ENCODE measurements at regions not wholly inside any gene's neighbourhood (a gene's known extent, or its start where the extent isn't known, plus 50 kb on each side); places are given as distances from the start of the nearest gene placed in this dataset.
A peak's percentile ranks its signal among the peaks of the same experiment; 100 is the strongest.
"Not testable (repeated sequence)": the region's sequence is repeated elsewhere in the genome, so short reads cannot be mapped to it uniquely, and the experiment has no call there.

DNA sequence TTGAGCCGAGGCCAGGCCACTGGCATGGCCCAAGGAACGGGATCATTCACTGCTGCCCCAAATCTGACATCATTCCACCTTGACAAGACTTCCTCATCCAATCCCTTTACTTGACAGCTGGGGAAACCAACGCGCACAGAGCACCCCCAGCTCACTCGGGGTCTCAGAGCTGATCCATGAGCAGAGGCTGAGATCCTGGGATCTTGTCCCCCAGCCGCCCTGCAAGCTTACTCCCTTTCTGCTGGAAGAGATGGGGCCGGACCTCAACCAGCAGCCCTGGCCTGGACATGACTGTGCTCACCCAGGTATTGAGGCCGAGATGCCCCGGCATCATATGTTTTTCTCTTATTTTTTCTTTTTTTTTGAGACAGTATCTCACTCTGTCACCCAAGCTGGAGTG is 161.6 kb downstream of the GGTLC3 start:
- H3K9me3 ChIP-seq; H3K4me3 ChIP-seq; H3K4me1 ChIP-seq; H3K27me3 ChIP-seq; H3K27ac ChIP-seq; intact Hi-C loops (cut with DNase I); H3K36me3 ChIP-seq: not testable (repeated sequence)
- DNase-seq (ENCODE audit: low spot score in 2 of 2) = peak in 1 of 2 donors; percentile 34

Data from ascending aorta (tissue), 2 donors.